ENCODE measurements at regions not wholly inside any gene's neighbourhood (a gene's known extent, or its start where the extent isn't known, plus 50 kb on each side); places are given as distances from the start of the nearest gene placed in this dataset.

- FAIRE-seq: no peak
- Histone ChIP-seq H3K4me3 (no peak overlapping the region), H3K4me2 (no peak overlapping the region), H3K9me3 (0 out of 3 replicates have a peak, but pooled peaks cover under 1% of the 10 kb centered on the region), H3K27ac (no peak overlapping the region), H3K4me1 (no peaks in the 10 kb centered on the region)
- POLR2A ChIA-PET: no interaction called here
- TF ChIP-seq FOSL2 (IDR thresholded peaks at IDR 0.05): no peak
- TF ChIP-seq FOSL2 (CRISPR knock-in tag; IDR thresholded peaks at IDR 0.05): no peak
- no peak for TF ChIP-seq RFX5 (IDR thresholded peaks at IDR 0.05)
- no peak for TF ChIP-seq NFE2L2 (conservative IDR thresholded peaks at IDR 0.05; ENCODE audit: low read length)
- no peak for TF ChIP-seq FOSB (CRISPR knock-in tag; IDR thresholded peaks at IDR 0.05)
- TF ChIP-seq KDM5A (IDR thresholded peaks at IDR 0.05): no peak
- TF ChIP-seq CTCF (IDR thresholded peaks at IDR 0.05): no peak
- no peak for TF ChIP-seq CEBPB (IDR thresholded peaks at IDR 0.05)
- TF ChIP-seq ATOH8 (CRISPR knock-in tag; IDR thresholded peaks at IDR 0.05; ENCODE audit: low read depth): no peak
- no peak for TF ChIP-seq NPAS2 (CRISPR knock-in tag; IDR thresholded peaks at IDR 0.05; ENCODE audit: borderline replicate concordance)
- TF ChIP-seq HMGXB4 (CRISPR knock-in tag; IDR thresholded peaks at IDR 0.05; ENCODE audit: borderline replicate concordance): no peak
- TF ChIP-seq MAZ (IDR thresholded peaks at IDR 0.05; ENCODE audit: borderline replicate concordance, low read depth, low read length): no peak
- TF ChIP-seq MAX (IDR thresholded peaks at IDR 0.05): no peak
- no peak for TF ChIP-seq CBX2 (IDR thresholded peaks at IDR 0.05; ENCODE audit: borderline replicate concordance, low read depth)
- DNase-seq (ENCODE audit: low read depth in 1 of 2, low spot score in 1 of 2): no peak
- CTCF ChIA-PET: no interaction called here
- ATAC-seq: no peak
- 77% methylated on average over 7 of the region's 7 CpGs for WGBS (ENCODE audit: missing lambda C conversion rate)
Measured at GRCh38 chr11:109019342-109019936, 354.6 kb downstream of the DDX10 start.

GRCh38 chr11:109023036-109023435 lies 358.2 kb downstream of the DDX10 start:
- Histone ChIP-seq H3K4me2 (no peak overlapping the region), H3K4me3 (no peak overlapping the region), H3K4me1 (no peaks in the 10 kb centered on the region; the same call in 2 of the 3 replicates), H3K27ac (no peak overlapping the region), H3K9me3 (0 out of 3 replicates have a peak, but pooled peaks cover 3% of the 10 kb centered on the region)
- 88% methylated on average over 2 of the region's 2 CpGs for WGBS (ENCODE audit: missing lambda C conversion rate)
- FAIRE-seq (no peak), ATAC-seq (no peak), DNase-seq (ENCODE audit: low read depth in 1 of 2, low spot score in 1 of 2) (no peak)
- no peak for TF ChIP-seq ATOH8 (CRISPR knock-in tag; IDR thresholded peaks at IDR 0.05; ENCODE audit: low read depth)
- TF ChIP-seq GATA3 (IDR thresholded peaks at IDR 0.05; ENCODE audit: borderline replicate concordance): no peak
- TF ChIP-seq PHF8 (IDR thresholded peaks at IDR 0.05; ENCODE audit: borderline replicate concordance, low read depth): no peak
- TF ChIP-seq HOXB13 (CRISPR knock-in tag; IDR thresholded peaks at IDR 0.05; ENCODE audit: low read depth): no peak
- no peak for TF ChIP-seq CHD4 (IDR thresholded peaks at IDR 0.05; ENCODE audit: borderline replicate concordance)
- TF ChIP-seq KDM5A (IDR thresholded peaks at IDR 0.05): no peak
- no peak for TF ChIP-seq SMC3 (IDR thresholded peaks at IDR 0.05)
- no peak for TF ChIP-seq TFCP2L1 (CRISPR knock-in tag; IDR thresholded peaks at IDR 0.05)
- no peak for TF ChIP-seq RNF2 (IDR thresholded peaks at IDR 0.05; ENCODE audit: borderline replicate concordance, low read depth)
- TF ChIP-seq HMGXB4 (CRISPR knock-in tag; IDR thresholded peaks at IDR 0.05; ENCODE audit: borderline replicate concordance): no peak
- no peak for TF ChIP-seq RAD21 (conservative IDR thresholded peaks at IDR 0.05 in 1 of 2, IDR thresholded peaks at IDR 0.05 in 1 of 2)
- no peak for TF ChIP-seq NR3C1 (IDR thresholded peaks at IDR 0.05)
- TF ChIP-seq MAZ (IDR thresholded peaks at IDR 0.05; ENCODE audit: borderline replicate concordance, low read depth, low read length): no peak
- TF ChIP-seq EP300 (IDR thresholded peaks at IDR 0.05): no peak
- no peak for TF ChIP-seq ZFP36 (IDR thresholded peaks at IDR 0.05; ENCODE audit: borderline replicate concordance, partially characterized antibody)
- ChIA-PET CTCF (interaction anchor here (0.7 kb wide), 2 partner anchors 12 to 235 kb away, joined by 3 read pairs; no protein-coding TSS in a partner anchor), POLR2A (no interaction called here)
